ENCODE measurements at regions not wholly inside any gene's neighbourhood (a gene's known extent, or its start where the extent isn't known, plus 50 kb on each side); places are given as distances from the start of the nearest gene placed in this dataset.
"Not testable (repeated sequence)": the region's sequence is repeated elsewhere in the genome, so short reads cannot be mapped to it uniquely, and the experiment has no call there.

DNA sequence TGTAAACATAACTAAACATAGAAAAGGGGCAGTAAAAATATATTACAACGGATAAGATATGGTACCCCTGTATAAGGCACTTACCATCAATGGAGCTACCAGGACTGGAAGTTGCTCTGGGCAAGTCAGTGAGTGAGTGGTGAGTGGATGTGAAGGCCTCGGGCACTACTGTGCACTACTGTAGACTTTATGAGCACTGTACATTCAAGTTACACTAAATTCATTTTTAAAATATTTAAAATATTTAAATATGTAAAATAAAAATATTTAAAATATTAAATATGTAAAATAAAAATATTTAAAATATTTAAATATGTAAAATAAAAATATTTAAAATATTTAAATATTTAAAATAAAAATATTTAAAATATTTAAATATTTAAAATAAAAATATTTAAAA is 73.6 kb downstream of the KLF15 start:
- not testable (repeated sequence) for TF ChIP-seq SUZ12 (IDR thresholded peaks at IDR 0.05); FOXA1 (IDR thresholded peaks at IDR 0.05); CTBP1 (IDR thresholded peaks at IDR 0.05; ENCODE audit: borderline replicate concordance); SP1 (IDR thresholded peaks at IDR 0.05); ZNF384 (IDR thresholded peaks at IDR 0.05); TARDBP (IDR thresholded peaks at IDR 0.05); LEF1 (IDR thresholded peaks at IDR 0.05; ENCODE audit: borderline replicate concordance)
